GM21381 (cell line): ENCODE measurements at regions not wholly inside any gene's neighbourhood (a gene's known extent, or its start where the extent isn't known, plus 50 kb on each side); places are given as distances from the start of the nearest gene placed in this dataset.

ENCODE experiments used
- ATAC-seq: cut with Tn5 transposase; IDR thresholded peaks from one replicate; pipeline ENCODE4 v1.9.1; 2021; ENCODE audit warnings: mild to moderate bottlenecking, moderate library complexity; ENCODE audit not compliant: unreplicated experiment

- ATAC-seq, result no peak
Observed at GRCh38 chr14:96979611-96980074, 182.5 kb downstream of the VRK1 start.

GRCh38 chr14:96980835-96981234 is 183.7 kb downstream of the VRK1 start:
- no peak for ATAC-seq

GRCh38 chr14:96986256-96987085 is 189.3 kb downstream of the VRK1 start:
- ATAC-seq, result no peak

GRCh38 chr14:96987086-96987474 is 189.9 kb downstream of the VRK1 start:
- no peak for ATAC-seq

- no peak for ATAC-seq
Observed at GRCh38 chr14:96987771-96988170, 190.6 kb downstream of the VRK1 start.

- no peak for ATAC-seq
Observed at GRCh38 chr14:96989306-96989705, 192.1 kb downstream of the VRK1 start.

- no peak for ATAC-seq
Observed at GRCh38 chr14:96991226-96991625, 194.0 kb downstream of the VRK1 start.

- ATAC-seq, result no peak
Observed at GRCh38 chr14:96994999-96995398, 197.8 kb downstream of the VRK1 start.

- no peak for ATAC-seq
Observed at GRCh38 chr14:96997269-96997668, 200.1 kb downstream of the VRK1 start.

GRCh38 chr14:96997996-96998395 is 200.8 kb downstream of the VRK1 start:
- no peak for ATAC-seq

- no peak for ATAC-seq
Observed at GRCh38 chr14:96999654-97000155, 202.5 kb downstream of the VRK1 start.

GRCh38 chr14:97002454-97002853 is 205.3 kb downstream of the VRK1 start:
- ATAC-seq, result no peak

- no peak for ATAC-seq
Observed at GRCh38 chr14:97005934-97006333, 208.8 kb downstream of the VRK1 start.

GRCh38 chr14:97010491-97011160 is 213.4 kb downstream of the VRK1 start:
- no peak for ATAC-seq

- ATAC-seq, result no peak
Observed at GRCh38 chr14:97013878-97014277, 216.7 kb downstream of the VRK1 start.

GRCh38 chr14:97021001-97021400 is 223.8 kb downstream of the VRK1 start:
- ATAC-seq, result no peak

GRCh38 chr14:97021571-97022168 is 224.5 kb downstream of the VRK1 start:
- ATAC-seq, result no peak

GRCh38 chr14:97022741-97023140 is 225.6 kb downstream of the VRK1 start:
- ATAC-seq, result no peak

- ATAC-seq, result no peak
Observed at GRCh38 chr14:97023871-97024270, 226.7 kb downstream of the VRK1 start.

GRCh38 chr14:97024300-97024699 is 227.1 kb downstream of the VRK1 start:
- no peak for ATAC-seq

- ATAC-seq, result no peak
Observed at GRCh38 chr14:97025722-97026121, 228.5 kb downstream of the VRK1 start.
